NCI-H146 treated with DMSO at 0.1 percent for 48 hours (cell line): ENCODE measurements at regions not wholly inside any gene's neighbourhood (a gene's known extent, or its start where the extent isn't known, plus 50 kb on each side); places are given as distances from the start of the nearest gene placed in this dataset.
A peak's percentile ranks its signal among the peaks of the same experiment; 100 is the strongest.
"Not testable (repeated sequence)": the region's sequence is repeated elsewhere in the genome, so short reads cannot be mapped to it uniquely, and the experiment has no call there.

Experiments
- DNase-seq: peaks from one replicate; lab custom pipeline; 2025; ENCODE audit not compliant: unreplicated experiment; lab: John Stamatoyannopoulos, UW

DNA sequence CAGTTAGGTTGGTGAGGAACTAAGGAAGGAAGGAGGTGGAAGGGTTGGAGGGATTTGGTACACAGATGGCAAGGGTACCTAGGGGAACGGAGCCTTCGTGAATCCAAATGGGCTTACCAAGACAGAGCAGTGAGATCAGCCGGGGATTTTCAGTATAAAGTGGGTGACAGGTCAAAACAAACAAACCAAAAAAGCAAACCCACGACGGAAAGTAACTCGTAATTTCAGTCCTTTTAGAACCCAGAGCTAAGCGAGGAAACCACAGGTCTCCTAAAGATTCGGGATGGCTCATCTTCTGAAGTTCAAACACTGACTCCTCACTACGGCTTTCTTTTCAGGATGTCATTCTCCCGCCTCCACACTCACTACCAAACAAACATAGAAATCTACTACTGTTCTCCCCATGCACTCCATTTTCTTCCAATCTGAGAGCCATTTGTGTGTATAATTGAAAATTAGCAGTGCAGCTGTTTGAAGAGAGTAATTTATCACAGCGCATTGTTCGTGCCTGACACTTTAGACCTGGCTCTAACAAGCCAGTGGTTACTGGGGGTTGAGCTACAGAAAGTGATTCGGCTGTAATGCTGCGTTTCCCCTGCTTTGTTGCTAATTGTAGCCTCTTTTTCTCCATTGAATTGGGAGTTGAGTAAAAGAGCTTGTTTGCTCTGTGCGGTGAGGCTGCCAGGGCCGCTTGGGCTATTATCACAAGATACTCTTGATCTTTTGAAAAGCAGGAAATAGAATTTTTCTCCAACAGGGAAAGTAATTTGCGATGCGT, 64.7 kb upstream of the CCDC39 start:
- peak; percentile 100 for DNase-seq

DNA sequence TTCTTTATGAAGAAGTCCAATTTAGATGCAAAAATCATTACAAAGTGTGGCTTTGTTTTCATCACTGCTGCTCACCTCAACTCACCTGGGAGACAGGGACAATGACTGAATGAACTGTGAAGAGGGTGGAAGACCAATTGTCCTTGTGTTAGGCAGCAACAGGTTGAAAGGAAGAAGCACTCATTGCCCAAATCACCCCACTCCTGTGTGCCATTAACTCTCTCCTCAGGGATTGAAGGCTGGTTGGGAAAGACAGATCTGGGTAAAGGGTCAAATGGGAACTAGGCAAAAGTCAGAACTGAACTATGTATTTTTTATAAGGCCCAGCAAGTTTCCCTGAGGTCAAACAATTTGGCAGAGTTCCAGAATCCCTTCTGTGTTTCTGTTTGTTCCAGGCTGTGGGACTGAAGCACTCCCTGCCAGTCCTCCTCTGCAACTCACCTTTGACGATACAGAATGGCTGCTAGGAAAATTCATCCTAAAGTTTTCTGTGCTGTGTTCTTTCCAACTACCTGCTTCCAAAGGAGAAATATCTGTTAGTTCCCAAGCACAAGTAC, 68.6 kb upstream of the CCDC39 start:
- DNase-seq: peak; percentile 98

DNA sequence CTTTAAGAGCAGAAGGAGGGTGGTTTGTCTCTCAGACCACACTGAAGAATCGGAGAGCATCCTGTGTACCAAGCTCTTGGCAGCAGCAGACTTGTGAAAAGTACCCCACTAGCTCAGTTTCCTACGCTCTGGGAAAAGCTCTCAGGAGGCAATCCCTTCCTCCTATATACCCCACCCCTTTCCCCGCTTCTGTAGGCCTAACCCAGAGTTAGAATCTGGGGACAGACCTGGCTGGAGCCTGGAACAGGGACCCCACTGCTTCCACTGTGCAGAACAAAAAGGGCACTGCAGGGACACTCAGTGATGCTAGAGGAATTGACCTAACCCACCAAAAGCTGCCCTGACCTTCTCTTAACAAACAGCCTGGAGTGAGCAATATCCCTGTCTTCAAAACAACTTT, 70.0 kb upstream of the CCDC39 start:
- DNase-seq: peak; percentile 64

DNA sequence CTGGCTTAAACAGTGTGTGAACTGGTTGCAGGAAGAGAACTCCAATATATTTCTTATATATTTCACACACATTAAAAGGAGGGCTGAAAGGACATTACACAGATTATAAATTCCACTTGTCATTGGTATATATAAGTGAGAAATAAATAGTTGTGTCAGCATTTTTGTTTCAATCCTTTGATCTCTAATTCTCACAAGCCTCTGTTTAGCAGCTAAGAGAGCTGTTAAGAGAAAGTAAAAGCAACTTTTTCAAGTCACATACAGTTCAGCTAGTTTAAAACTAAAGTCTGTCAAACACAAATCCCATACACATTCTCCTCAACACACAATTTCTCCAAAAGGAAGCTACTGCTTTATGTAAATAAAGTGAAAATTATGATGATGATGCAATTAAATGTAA, 70.5 kb upstream of the CCDC39 start:
- peak; percentile 49 for DNase-seq

DNA sequence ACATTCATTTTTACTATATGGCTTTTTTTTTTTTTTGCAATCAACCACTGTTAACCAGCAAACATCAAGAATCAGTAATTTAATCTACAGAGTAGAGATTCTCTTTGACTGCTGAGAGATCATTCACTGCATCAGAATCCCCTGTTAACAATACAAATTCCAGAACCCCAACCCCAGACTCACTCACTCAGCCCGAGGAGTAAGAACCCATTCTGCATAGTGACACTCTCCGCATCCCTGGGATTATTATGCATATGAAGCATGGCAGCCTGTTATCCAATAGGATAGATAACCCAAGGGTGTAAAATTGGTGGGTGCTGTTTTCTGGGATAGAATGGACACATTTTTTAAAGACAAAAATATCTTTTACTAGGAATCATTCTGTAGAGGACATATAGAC, 76.3 kb upstream of the CCDC39 start:
- DNase-seq: no peak

DNA sequence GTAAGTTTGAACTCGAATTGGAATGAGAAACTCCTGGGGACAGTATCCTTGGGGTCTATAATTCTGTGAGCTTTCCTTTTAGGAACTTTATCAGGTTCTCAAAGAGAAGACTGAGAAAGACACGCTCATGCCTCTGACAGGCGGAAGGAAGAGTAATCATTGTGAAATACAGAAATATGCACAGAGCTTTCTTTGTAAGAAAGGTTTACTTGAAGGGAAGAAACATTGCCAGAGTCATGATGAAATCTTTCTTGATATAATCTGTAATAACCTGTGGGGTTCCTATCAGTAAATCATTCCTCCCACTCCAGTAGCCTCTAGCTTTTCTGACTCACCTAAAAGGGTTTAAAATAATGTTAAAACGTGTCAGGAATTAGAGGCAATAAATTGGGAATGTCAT, 83.6 kb upstream of the CCDC39 start:
- DNase-seq: no peak

DNA sequence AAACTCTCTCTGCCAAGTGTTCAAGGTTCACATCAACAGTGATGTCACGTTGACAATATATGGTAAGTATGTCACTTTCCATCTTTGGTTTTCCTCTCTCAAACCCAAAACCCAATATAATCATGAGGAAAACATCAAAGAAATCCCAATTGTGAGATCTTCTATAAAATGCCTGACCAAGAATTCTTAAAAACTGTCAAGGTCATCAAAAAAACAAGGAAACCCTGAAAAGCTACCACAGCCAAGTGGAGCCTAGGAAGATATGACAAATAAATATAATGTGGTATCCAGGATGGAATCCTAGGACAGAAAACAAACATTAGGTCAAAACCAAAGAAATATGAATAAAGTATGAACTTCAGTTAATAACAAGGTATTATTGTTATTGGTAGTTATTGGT, 85.2 kb upstream of the CCDC39 start:
- DNase-seq: no peak

DNA sequence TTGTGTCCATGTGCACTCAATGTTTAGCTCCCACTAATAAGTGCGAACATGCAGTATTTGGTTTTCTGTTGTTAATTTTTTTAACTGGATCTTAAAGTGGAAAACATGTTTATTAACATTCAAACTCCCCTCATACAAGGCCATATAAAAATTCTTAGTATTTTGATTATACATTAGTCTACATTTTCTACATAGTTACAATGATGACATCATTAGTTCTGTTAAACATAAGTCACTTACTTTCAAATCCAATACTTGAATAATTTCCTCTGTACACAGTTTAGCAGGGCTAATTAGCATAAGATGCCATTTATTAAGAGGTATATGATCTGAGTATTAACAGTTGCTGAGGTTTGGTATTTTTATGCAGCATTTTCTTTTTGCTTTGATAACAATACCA, 91.3 kb upstream of the CCDC39 start:
- DNase-seq: no peak

DNA sequence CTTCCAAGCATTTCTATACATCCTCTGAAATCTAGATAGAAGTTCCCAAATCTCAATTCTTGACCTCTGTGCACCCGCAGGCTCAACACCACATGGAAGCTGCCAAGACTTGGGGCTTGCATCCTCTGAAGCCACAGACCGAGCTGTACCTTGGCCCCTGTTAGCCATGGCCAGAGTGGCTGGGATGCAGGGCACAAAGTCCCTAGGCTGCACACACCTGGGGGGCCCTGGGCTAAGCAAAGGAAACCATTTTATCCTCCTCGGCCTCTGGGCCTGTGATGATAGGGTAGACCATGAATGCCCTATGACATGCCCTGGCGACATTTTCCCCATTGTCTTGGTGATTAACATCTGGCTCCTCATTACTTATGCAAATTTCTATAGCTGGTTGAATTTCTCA, 97.1 kb upstream of the CCDC39 start:
- DNase-seq: no peak

DNA sequence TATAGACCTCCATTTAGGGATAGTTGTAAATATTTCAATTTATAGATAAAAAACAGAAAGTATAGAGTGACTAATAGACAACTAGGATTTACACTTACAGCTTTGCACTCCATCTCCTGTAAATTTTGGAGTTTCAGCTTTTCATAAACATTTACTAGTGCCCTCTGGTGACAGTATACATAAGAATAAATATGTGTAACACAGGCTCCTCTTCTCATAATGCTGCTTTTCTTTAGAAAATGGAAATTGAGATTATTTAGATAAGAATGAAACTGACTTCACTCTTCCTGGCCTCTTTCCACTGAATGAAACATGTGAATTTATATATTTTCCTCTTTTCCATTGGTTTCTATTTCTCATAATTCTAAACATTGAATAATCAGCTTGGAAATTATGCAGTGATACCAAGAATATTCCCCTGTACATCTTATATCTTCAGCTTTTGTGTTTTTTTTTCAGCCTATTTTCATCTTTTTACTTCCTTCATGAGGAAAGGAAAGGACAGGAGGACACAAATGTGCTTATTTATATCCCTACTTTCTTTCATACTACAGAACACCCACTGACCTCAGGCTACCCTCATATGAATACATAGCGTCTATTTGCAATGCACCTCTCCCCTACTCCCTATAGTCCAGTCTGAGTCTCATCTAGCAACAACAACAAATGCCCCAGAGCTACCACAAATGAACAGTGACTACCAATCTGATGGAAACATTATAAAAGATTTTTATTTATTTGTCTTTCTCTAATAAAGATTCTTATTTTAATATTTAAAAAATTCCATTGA, 103.1 kb upstream of the CCDC39 start:
- peak; percentile 52 for DNase-seq

DNA sequence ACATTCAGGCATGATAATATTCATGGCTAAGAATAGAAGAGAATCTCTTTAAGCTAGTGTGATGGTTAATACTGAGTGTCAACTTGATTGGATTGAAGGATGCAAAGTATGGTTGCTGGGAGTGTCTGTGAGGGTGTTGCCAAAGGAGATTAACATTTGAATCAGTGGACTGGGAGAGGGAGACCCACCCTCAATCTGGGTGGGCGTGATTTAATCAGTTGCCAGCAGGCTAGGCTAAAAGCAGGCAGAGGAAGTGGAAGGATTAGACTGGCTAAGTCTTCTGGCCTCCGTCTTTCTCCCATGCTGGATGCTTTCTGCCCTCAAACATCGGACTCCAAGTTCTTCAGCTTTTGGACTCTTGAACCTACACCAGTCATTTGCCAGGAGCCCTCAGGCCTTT, 106.9 kb upstream of the CCDC39 start:
- not testable (repeated sequence) for DNase-seq

DNA sequence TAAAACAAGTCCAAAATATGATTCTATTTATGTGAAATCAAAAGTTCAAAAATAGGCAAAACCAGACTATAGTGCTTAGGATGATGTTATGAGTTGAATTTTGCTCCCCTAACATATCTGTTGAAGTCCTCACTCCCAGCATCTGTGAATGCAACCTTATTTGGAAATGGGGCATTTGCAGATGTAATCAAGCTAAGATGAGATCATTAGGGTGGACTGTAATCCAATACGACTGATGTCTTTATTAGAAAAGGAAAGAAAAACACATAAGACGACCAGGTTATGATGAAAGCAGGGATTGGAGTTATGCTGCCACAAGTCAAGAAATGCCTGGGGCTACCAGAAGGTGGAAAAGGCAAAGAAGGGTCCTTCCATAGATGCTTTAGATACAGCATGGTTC, 110.5 kb upstream of the CCDC39 start:
- no peak for DNase-seq

DNA sequence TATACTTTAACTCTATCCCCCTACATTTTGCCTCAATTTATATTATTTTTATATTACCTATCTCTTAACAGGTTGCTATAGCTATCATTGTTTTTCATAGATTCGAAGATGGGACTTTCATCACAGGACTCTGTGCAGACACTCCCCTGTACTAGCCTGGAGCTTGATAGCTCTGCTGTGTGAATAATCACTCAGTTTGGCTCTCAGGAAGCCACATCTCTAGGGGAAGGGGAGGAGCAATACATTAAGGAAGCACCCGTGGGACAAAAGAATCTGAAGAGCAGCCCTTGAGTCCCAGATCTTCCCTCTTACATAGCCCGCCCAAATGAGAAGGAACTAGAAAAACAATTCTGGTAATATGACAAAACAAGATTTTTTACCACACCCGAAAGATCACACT, 114.3 kb upstream of the FXR1 start:
- no peak for DNase-seq

DNA sequence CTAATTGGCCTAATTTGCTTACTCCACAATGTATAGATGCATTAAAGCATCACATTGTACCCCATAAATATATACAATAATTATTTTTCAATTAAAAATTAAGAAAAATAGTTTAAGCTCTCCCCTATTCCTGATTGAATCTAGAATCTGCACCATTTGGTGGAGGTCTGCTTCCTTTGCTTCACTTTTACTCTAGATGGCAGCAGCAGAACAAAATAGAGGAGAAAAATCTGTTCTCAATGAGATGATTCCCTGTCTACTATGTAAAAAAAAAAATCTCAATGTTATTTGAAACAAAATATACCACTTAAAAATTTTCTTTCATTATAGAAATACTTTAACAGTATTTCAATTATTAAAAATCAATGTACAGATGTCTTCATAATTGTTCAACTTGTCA, 109.6 kb upstream of the FXR1 start:
- DNase-seq: peak; percentile 84

DNA sequence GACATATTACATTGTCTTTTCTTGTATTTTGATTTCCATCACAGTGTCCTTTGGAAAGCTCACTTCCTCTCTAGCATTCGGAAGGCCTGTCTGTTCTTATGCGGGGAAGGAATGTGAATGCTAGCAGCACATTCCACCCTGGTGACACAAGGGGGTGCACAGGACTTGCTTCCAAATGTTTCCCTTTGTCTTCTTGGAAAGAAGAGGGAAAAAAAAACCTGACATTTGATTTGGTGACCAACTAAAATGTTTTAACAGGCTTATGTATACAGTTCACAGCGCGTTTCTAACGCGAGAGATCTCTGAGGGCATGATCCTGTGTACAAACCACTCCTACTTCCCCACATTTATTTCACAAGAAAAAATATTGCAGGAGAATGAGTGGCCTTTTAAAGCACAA, 107.6 kb upstream of the FXR1 start:
- peak; percentile 89 for DNase-seq

DNA sequence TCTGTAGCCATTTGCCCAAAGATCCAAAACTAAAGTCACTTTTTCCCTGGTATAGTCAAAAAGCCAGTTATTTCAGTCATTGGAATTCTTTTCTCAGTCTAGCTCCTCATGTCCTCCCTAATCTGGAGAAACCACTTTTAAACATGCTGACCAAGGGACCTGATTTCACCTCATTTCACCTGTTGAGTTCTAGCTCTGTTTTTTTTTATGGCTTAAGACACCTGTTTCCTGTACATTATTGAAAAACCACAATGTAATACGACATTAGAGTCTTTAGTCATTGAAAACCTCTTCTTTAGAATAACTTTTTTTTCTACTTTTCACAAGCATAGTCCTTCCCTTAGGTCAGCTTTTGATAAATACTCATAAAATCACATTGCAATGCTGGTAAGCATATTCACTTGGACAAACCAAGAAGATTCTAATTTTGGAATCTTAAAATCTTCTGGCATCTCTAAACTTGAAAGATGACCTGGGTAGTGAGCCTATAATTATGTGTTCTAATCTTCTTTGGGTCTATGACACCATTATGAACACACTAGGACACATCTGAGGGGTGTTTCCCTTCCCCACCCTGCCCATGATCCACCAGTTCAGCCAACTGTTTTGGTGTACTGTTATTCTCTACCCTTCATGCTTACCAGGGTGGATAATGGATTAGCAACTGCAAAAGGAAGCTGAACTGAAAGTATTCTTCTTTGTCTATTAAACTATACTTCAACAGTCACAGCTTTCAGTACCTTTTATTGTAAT, 103.5 kb upstream of the FXR1 start:
- DNase-seq: peak; percentile 82

DNA sequence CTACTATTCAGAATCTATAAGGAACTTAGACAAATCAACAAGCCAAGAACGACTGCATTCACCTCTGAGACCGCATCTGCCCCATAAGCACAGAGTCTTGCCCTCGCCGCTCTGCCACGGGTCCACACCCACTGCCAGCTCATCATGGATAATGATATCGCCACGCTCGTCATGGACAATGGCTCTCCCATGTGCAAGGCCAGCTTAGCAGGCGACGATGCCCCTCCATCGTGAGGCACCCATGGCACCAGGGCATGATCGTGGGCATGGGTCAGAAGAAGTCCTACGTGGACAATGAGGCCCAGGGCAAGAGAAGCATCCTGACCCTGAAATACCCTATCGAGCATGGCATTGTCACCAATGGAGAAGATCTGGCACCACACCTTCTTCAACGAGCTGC, 92.1 kb upstream of the FXR1 start:
- DNase-seq: no peak

DNA sequence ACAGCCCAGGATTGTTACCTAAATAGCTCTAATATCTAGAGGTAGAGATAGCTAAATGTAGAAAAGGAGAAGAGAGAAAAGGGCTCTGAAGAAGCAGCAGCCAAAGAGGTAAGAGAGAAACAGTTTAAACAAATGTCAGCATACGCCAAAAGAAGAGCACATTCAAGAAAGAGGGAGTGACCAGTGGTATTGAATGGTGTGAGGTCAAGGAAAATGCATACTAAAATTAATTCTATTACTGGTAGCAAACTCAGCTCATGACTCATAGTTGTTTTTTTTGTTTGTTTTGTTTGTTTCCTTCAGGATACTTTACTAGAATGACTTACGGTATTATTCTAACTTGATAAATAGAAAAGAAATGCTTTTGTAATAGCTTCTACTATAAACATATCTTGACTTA, 86.5 kb upstream of the FXR1 start:
- no peak for DNase-seq

DNA sequence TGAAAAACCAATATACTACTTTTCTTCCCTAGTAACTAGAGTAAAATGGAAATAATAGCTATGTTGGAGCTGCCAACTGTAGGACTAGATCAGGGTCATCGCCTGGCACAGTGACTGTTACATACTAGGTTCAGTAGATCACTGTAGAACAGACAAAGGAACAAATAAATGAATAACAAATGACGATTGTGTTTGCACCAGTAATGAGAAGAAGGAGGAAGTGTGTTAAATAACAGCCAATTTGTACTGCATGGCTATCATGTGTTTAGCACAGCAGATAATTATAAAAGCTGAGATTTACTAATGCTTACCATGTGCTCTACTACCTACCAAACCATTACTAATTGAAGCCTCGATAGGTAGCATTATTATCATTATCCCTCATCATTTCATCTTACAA, 85.3 kb upstream of the FXR1 start:
- no peak for DNase-seq

DNA sequence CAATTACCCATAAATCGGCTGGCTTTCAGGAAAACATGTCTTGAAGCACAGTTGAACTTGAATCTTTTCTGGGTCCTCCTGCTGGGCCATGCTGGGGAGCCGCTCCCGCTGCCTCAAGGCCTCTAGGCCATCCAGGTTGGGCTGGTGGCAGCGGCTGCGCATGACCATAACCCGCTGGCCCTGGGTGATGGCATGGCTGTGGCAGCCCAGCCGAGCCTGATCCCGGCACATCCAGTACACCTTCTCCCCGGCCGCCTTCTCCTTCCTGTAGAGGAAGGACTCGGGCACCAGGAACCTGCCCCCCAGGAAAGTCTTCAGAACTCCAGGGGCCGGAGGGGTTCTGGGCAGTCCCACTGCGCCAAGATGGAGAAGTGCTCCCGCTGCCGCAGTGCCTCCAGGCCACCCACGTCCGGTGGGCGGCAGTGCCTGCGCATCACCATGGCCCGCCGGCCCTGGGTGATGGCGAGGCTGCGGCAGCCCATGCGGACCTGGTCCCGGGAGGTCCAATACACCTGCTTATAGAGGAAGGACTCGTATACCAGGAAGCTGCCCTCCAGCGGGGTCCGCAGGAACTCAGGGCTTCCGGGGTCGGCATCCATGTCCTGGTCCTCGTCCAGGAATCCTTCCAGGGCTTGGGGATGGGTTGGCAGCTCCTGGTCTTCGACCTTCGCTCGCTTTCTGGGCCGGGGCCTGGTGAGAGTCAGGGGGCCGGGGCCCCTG, 84.3 kb upstream of the FXR1 start:
- DNase-seq: no peak
